Pancreas (tissue), 10 donors: ENCODE measurements at regions not wholly inside any gene's neighbourhood (a gene's known extent, or its start where the extent isn't known, plus 50 kb on each side); places are given as distances from the start of the nearest gene placed in this dataset.
A peak's percentile ranks its signal among the peaks of the same experiment; 100 is the strongest.

Experiments used
- ATAC-seq, 4 donors: fragments of 200-7000 bp; cut with Tn5 transposase; one replicate each; pipeline versions ENCODE4 v1.8.0 to v1.9.1; 2020; ENCODE audit warnings: mild to moderate bottlenecking in 4 of 4, moderate library complexity in 4 of 4
- DNase-seq, 6 donors: peaks; one replicate each; pipeline ENCODE4 v3.0.0-alpha.2; 2020
- FAIRE-seq: peaks from 2 replicates; lab custom pipeline; 2012; peaks lifted over from hg19 to GRCh38; lab: Jason Lieb, UNC
- H3K27ac ChIP-seq, 4 donors: fragments of 200-600 bp; sonication (generic); 1 replicate in 3 of 4; 2 replicates in 1 of 4; pipeline versions ENCODE4 v1.5.0 to v1.8.0; 2020
- H3K27me3 ChIP-seq, 4 donors: fragments of 200-600 bp; one replicate each; pipeline ENCODE4 v1.8.0; 2021
- H3K36me3 ChIP-seq, 3 donors: fragments of 200-600 bp; sonication (generic) in 1 of 3; one replicate each; pipeline versions ENCODE4 v1.5.0 to v1.8.0; 2020 to 2021
- H3K4me1 ChIP-seq, 3 donors: fragments of 200-600 bp; one replicate each; pipeline ENCODE4 v1.8.0; 2021
- H3K4me3 ChIP-seq, 4 donors: fragments of 200-600 bp; sonication (generic) in 2 of 4; one replicate each; pipeline versions ENCODE4 v1.5.0 to v1.8.0; 2020 to 2021
- H3K9me3 ChIP-seq, 4 donors: fragments of 200-600 bp; one replicate each; pipeline ENCODE4 v1.8.0; 2021
- CTCF ChIP-seq, 4 donors: fragments of 200-600 bp; sonication (generic) in 3 of 4; IDR thresholded peaks; one replicate each; pipeline versions ENCODE4 v1.5.0 to v1.8.0; 2021; ENCODE audit warnings: antibody characterized with exemption in 4 of 4
- WGBS, 2 donors: extraction: QIAGEN DNeasy Blood & Tissue Kit; methylation state at CpG; one replicate each; pipeline ENCODE4 v1.1.7; 2013; 5-methylcytosine and 5-hydroxymethylcytosine counted together
- intact Hi-C, 3 donors: fragments of 100-400 bp; cut with DNase I; formaldehyde crosslinking; loops; one replicate each; pipeline versions ENCODE4 v1.11.1 to v1.14.2; 2022
- donor health status: healthy with polysubstance abuse.
- donor health status: DM: no; HTN: no; CAD: no; lungs with moderate emphysema.
- donor health status: DM: no; HTN: no; CAD: no.
- donor health status: control.
- donor health status: control.
- donor health status: Bipolar disorder and iron deficiency.
- donor health status: DM: yes; HTN: yes; CAD: no.
- donor health status: DM: no; HTN: no; CAD: no.
- donor health status: DM: no; HTN: no; CAD: no.
- donor health status: DM: yes; HTN: yes; CAD: no.

- no peak overlapping the region for H3K4me3 ChIP-seq
- H3K27me3 ChIP-seq: no peaks in the 10 kb centered on the region
- no peaks in the 10 kb centered on the region for H3K36me3 ChIP-seq
- no peak for TF ChIP-seq CTCF (IDR thresholded peaks at IDR 0.05)
- no peak overlapping the region for H3K27ac ChIP-seq
- DNase-seq (no peak), ATAC-seq (no peak), FAIRE-seq (peak; percentile 5)
- no peaks in the 10 kb centered on the region for H3K9me3 ChIP-seq
- no peaks in the 10 kb centered on the region for H3K4me1 ChIP-seq
- 42 to 43% methylated on average over 1 of the region's 1 CpG for WGBS, 2 donors
- intact Hi-C loops: no loop called here
Measured at GRCh38 chr4:174133551-174133950, 149.9 kb downstream of the FBXO8 start.

GRCh38 chr4:174131901-174132300 lies 151.6 kb downstream of the FBXO8 start:
- no peaks in the 10 kb centered on the region for H3K9me3 ChIP-seq
- intact Hi-C loops: no loop called here
- no peak for TF ChIP-seq CTCF (IDR thresholded peaks at IDR 0.05)
- DNase-seq (no peak), ATAC-seq (no peak), FAIRE-seq (no peak)
- H3K27ac ChIP-seq: no peak overlapping the region
- H3K27me3 ChIP-seq: no peaks in the 10 kb centered on the region
- H3K36me3 ChIP-seq: no peaks in the 10 kb centered on the region
- no peaks in the 10 kb centered on the region for H3K4me1 ChIP-seq
- H3K4me3 ChIP-seq: no peak overlapping the region

- DNase-seq (no peak), FAIRE-seq (no peak), ATAC-seq (no peak)
- H3K27me3 ChIP-seq: no peaks in the 10 kb centered on the region
- 41 to 42% methylated on average over 1 of the region's 1 CpG for WGBS, 2 donors
- TF ChIP-seq CTCF (IDR thresholded peaks at IDR 0.05): no peak
- no peaks in the 10 kb centered on the region for H3K4me1 ChIP-seq
- H3K9me3 ChIP-seq: no peaks in the 10 kb centered on the region
- H3K27ac ChIP-seq: no peak overlapping the region
- H3K36me3 ChIP-seq: no peaks in the 10 kb centered on the region
- intact Hi-C loops: no loop called here
- H3K4me3 ChIP-seq: no peak overlapping the region
Measured at GRCh38 chr4:174122705-174123104, 160.8 kb downstream of the FBXO8 start.

- peak in 3 of 4 donors; percentile 12 to 52 (median 32) for TF ChIP-seq CTCF (IDR thresholded peaks at IDR 0.05)
- no peaks in the 10 kb centered on the region for H3K27me3 ChIP-seq
- peak overlapping the region in 1 of 4 donors; percentile 11 for H3K4me3 ChIP-seq
- H3K4me1 ChIP-seq: no peaks in the 10 kb centered on the region
- H3K9me3 ChIP-seq: no peaks in the 10 kb centered on the region
- no peak overlapping the region for H3K27ac ChIP-seq
- 18 to 19% methylated on average over 21 of the region's 21 CpGs for WGBS, 2 donors
- peak; percentile 66 to 88 (median 86) for ATAC-seq
- intact Hi-C loops: no loop called here
- FAIRE-seq: no peak
- H3K36me3 ChIP-seq: no peaks in the 10 kb centered on the region
- DNase-seq: peak in 4 of 6 donors; percentile 19 to 42 (median 30)
Measured at GRCh38 chr4:174120446-174121295, 162.8 kb downstream of the FBXO8 start.

GRCh38 chr4:174119830-174120229 lies 163.6 kb downstream of the FBXO8 start:
- WGBS, 2 donors: 9% methylated on average over 3 of the region's 3 CpGs
- FAIRE-seq (no peak), ATAC-seq (peak in 2 of 4 donors; percentile 18 to 32), DNase-seq (no peak)
- Histone ChIP-seq H3K4me1 (no peaks in the 10 kb centered on the region), H3K9me3 (no peaks in the 10 kb centered on the region), H3K4me3 (peak overlapping the region in 1 of 4 donors; percentile 11), H3K27ac (no peak overlapping the region), H3K27me3 (no peaks in the 10 kb centered on the region), H3K36me3 (no peaks in the 10 kb centered on the region)
- intact Hi-C loops: loop anchor here in 1 of 3 donors (10.0 kb wide), 1 partner anchor 615 kb away; no protein-coding TSS in a partner anchor
- no peak for TF ChIP-seq CTCF (IDR thresholded peaks at IDR 0.05)
